HEK293T (cell line): ENCODE measurements at regions not wholly inside any gene's neighbourhood (a gene's known extent, or its start where the extent isn't known, plus 50 kb on each side); places are given as distances from the start of the nearest gene placed in this dataset.

Experiments used
- CTCF ChIA-PET: fragments of 350-600 bp; formaldehyde crosslinking; extraction: SDS; loops from one replicate; lab custom pipeline; 2021; ENCODE audit warnings: antibody characterized with exemption, inconsistent platforms; lab: Yijun Ruan, JAX
- POLR2A ChIA-PET: fragments of 350-600 bp; formaldehyde crosslinking; extraction: SDS; loops from one replicate; lab custom pipeline; 2020; ENCODE audit warnings: antibody characterized with exemption, inconsistent platforms; lab: Yijun Ruan, JAX
- DNase-seq: peaks from one replicate; pipeline ENCODE4 v3.0.0; 2012; ENCODE audit warnings: mixed read lengths; ENCODE audit errors: extremely low spot score
- ARNT ChIP-seq: fragments of 450-650 bp; IDR thresholded peaks from 2 replicates; pipeline ENCODE4 v1.6.1; 2017; ENCODE audit warnings: mild to moderate bottlenecking
- BHLHE40 ChIP-seq: fragments of 450-650 bp; IDR thresholded peaks from 2 replicates; pipeline ENCODE4 v1.6.1; 2016; ENCODE audit warnings: mild to moderate bottlenecking, moderate library complexity, borderline replicate concordance
- CTBP1 ChIP-seq: fragments of 450-650 bp; IDR thresholded peaks from 2 replicates; pipeline ENCODE4 v1.6.1; 2016; ENCODE audit warnings: borderline replicate concordance
- ELF4 ChIP-seq: fragments of 450-650 bp; IDR thresholded peaks from 2 replicates; pipeline ENCODE4 v1.6.1; 2017; ENCODE audit warnings: antibody characterized with exemption
- FOXA1 ChIP-seq: fragments of 450-650 bp; IDR thresholded peaks from 2 replicates; pipeline ENCODE4 v1.6.1; 2016; ENCODE audit warnings: mild to moderate bottlenecking
- FOXK2 ChIP-seq: fragments of 450-650 bp; IDR thresholded peaks from 2 replicates; pipeline ENCODE4 v1.6.1; 2016; ENCODE audit warnings: mild to moderate bottlenecking
- FOXM1 ChIP-seq: fragments of 450-650 bp; IDR thresholded peaks from 2 replicates; pipeline ENCODE4 v1.6.1; 2017; ENCODE audit warnings: mild to moderate bottlenecking, borderline replicate concordance
- HDGF ChIP-seq: fragments of 450-650 bp; IDR thresholded peaks from 2 replicates; pipeline ENCODE4 v1.6.1; 2017; ENCODE audit warnings: antibody characterized with exemption, borderline replicate concordance
- L3MBTL2 ChIP-seq: fragments of 450-650 bp; conservative IDR thresholded peaks from 2 replicates; pipeline ENCODE4 v1.6.1; 2016; ENCODE audit warnings: mild to moderate bottlenecking
- LEF1 ChIP-seq: fragments of 450-650 bp; IDR thresholded peaks from 2 replicates; pipeline ENCODE4 v1.6.1; 2017; ENCODE audit warnings: mild to moderate bottlenecking, borderline replicate concordance
- NFRKB ChIP-seq: fragments of 450-650 bp; IDR thresholded peaks from 2 replicates; pipeline ENCODE4 v1.6.1; 2016; ENCODE audit warnings: mild to moderate bottlenecking, moderate library complexity
- PKNOX1 ChIP-seq: fragments of 450-650 bp; IDR thresholded peaks from 2 replicates; pipeline ENCODE4 v1.6.1; 2016
- SP1 ChIP-seq: fragments of 450-650 bp; IDR thresholded peaks from 2 replicates; pipeline ENCODE4 v1.6.1; 2017
- SUZ12 ChIP-seq: fragments of 450-650 bp; IDR thresholded peaks from 2 replicates; pipeline ENCODE4 v1.6.1; 2016; ENCODE audit warnings: mild to moderate bottlenecking
- TARDBP ChIP-seq: fragments of 450-650 bp; IDR thresholded peaks from 2 replicates; pipeline ENCODE4 v1.6.1; 2016
- ZNF384 ChIP-seq: fragments of 450-650 bp; IDR thresholded peaks from 2 replicates; pipeline ENCODE4 v1.6.1; 2016

GRCh38 chr16:8370374-8371270 lies 219.7 kb downstream of the TMEM114 start:
- ChIA-PET POLR2A (no interaction called here), CTCF (no interaction called here)
- TF ChIP-seq NFRKB: no peak
- TF ChIP-seq FOXK2: no peak
- no peak for TF ChIP-seq LEF1
- TF ChIP-seq FOXM1: no peak
- TF ChIP-seq HDGF: no peak
- no peak for TF ChIP-seq TARDBP
- TF ChIP-seq CTBP1: no peak
- TF ChIP-seq PKNOX1: no peak
- no peak for TF ChIP-seq BHLHE40
- no peak for TF ChIP-seq ARNT
- TF ChIP-seq SP1: no peak
- no peak for TF ChIP-seq ZNF384
- TF ChIP-seq L3MBTL2: no peak
- no peak for TF ChIP-seq SUZ12
- TF ChIP-seq ELF4: no peak
- TF ChIP-seq FOXA1: no peak
- DNase-seq: no peak

GRCh38 chr16:8358937-8359336 lies 231.4 kb downstream of the TMEM114 start:
- ChIA-PET POLR2A (no interaction called here), CTCF (no interaction called here)
- no peak for DNase-seq
- TF ChIP-seq SUZ12 (no peak), SP1 (no peak), HDGF (no peak), ELF4 (no peak), FOXK2 (no peak), FOXM1 (no peak), PKNOX1 (no peak), FOXA1 (no peak), ARNT (no peak), TARDBP (no peak), NFRKB (no peak), BHLHE40 (no peak), LEF1 (no peak), ZNF384 (no peak), CTBP1 (no peak), L3MBTL2 (no peak)

GRCh38 chr16:8355675-8356074 lies 234.6 kb downstream of the TMEM114 start:
- no peak for DNase-seq
- POLR2A ChIA-PET: no interaction called here
- CTCF ChIA-PET: interaction anchor here (0.6 kb wide), 1 partner anchor 168 kb away, joined by 3 read pairs; no protein-coding TSS in a partner anchor
- no peak for TF ChIP-seq FOXA1
- TF ChIP-seq CTBP1: no peak
- no peak for TF ChIP-seq L3MBTL2
- TF ChIP-seq BHLHE40: no peak
- TF ChIP-seq ELF4: no peak
- TF ChIP-seq ARNT: no peak
- TF ChIP-seq ZNF384: no peak
- no peak for TF ChIP-seq SP1
- TF ChIP-seq PKNOX1: no peak
- TF ChIP-seq TARDBP: no peak
- TF ChIP-seq HDGF: no peak
- no peak for TF ChIP-seq SUZ12
- TF ChIP-seq NFRKB: no peak

- DNase-seq: no peak
- ChIA-PET CTCF (no interaction called here), POLR2A (no interaction called here)
- TF ChIP-seq ELF4: no peak
- no peak for TF ChIP-seq SP1
- TF ChIP-seq CTBP1: no peak
- TF ChIP-seq TARDBP: no peak
- TF ChIP-seq ZNF384: no peak
- TF ChIP-seq FOXM1: no peak
- TF ChIP-seq BHLHE40: no peak
- TF ChIP-seq L3MBTL2: no peak
- TF ChIP-seq NFRKB: no peak
- no peak for TF ChIP-seq HDGF
- no peak for TF ChIP-seq SUZ12
- TF ChIP-seq FOXK2: no peak
- no peak for TF ChIP-seq PKNOX1
Observed at GRCh38 chr16:8346294-8346693, 244.0 kb downstream of the TMEM114 start.

GRCh38 chr16:8342276-8342675 lies 248.0 kb downstream of the TMEM114 start:
- ChIA-PET CTCF (no interaction called here), POLR2A (no interaction called here)
- TF ChIP-seq NFRKB: no peak
- TF ChIP-seq SUZ12: no peak
- TF ChIP-seq LEF1: no peak
- no peak for TF ChIP-seq ELF4
- TF ChIP-seq ARNT: no peak
- no peak for TF ChIP-seq HDGF
- TF ChIP-seq FOXA1: no peak
- TF ChIP-seq CTBP1: no peak
- no peak for TF ChIP-seq SP1
- no peak for TF ChIP-seq L3MBTL2
- TF ChIP-seq PKNOX1: no peak
- TF ChIP-seq FOXM1: no peak
- no peak for TF ChIP-seq ZNF384
- TF ChIP-seq BHLHE40: no peak
- DNase-seq: no peak
